HG03520 (cell line): ENCODE measurements at regions not wholly inside any gene's neighbourhood (a gene's known extent, or its start where the extent isn't known, plus 50 kb on each side); places are given as distances from the start of the nearest gene placed in this dataset.

ENCODE experiments used
- ATAC-seq: cut with Tn5 transposase; IDR thresholded peaks from one replicate; pipeline ENCODE4 v1.9.1; 2021; ENCODE audit warnings: mild to moderate bottlenecking, moderate library complexity; ENCODE audit not compliant: unreplicated experiment

DNA sequence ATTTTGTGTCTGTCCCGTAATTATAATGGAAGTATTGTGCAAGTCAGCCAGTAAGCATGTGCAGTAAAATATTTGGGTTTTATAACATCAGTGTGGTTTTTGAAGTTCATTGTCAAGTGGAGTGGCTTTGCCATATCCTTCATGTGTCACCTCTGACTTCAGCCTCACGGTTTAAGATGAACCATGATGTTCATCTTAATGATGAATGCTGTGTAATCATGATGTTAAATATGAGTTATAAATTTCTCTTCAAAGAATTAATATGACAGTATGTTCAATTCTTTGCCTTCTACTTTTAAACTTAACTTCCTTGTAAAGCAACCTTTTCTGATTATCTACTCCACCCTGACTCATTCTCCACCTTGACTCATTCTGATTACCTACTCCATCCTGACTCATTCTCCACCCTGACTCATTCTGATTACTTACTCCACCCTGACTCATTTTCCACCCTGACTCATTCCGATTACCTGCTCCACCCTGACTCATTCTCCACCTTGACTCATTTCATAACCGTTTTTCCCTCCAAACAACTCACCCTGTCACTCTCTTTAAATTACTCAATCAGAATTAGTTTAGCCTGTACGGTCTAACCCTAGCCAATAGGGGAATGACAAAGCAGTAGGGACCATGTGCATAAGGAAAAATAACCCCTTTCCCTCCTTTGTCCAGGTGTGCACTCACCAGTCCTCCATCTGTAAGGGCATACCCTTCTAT is 50.3 kb upstream of the ANKRD10 start:
- peak; percentile 96 for ATAC-seq
